Amniotic stem cell (primary cell): ENCODE measurements at regions not wholly inside any gene's neighbourhood (a gene's known extent, or its start where the extent isn't known, plus 50 kb on each side); places are given as distances from the start of the nearest gene placed in this dataset.
"Not testable (repeated sequence)": the region's sequence is repeated elsewhere in the genome, so short reads cannot be mapped to it uniquely, and the experiment has no call there.

Experiments used
- DNase-seq: peaks from one replicate; lab custom pipeline; 2025; lab: John Stamatoyannopoulos, UW

GRCh38 chr4:17436047-17436749 lies 75.7 kb downstream of the QDPR start:
- not testable (repeated sequence) for DNase-seq

GRCh38 chr4:17433827-17434226 lies 78.1 kb downstream of the QDPR start:
- no peak for DNase-seq

GRCh38 chr4:17427991-17428390 lies 83.9 kb downstream of the QDPR start:
- no peak for DNase-seq

- DNase-seq: no peak
Observed at GRCh38 chr4:17426222-17426621, 85.7 kb downstream of the QDPR start.

- no peak for DNase-seq
Observed at GRCh38 chr4:17418010-17418409, 93.9 kb downstream of the QDPR start.

GRCh38 chr4:17414392-17414791 lies 97.5 kb downstream of the QDPR start:
- DNase-seq: no peak

GRCh38 chr4:17400686-17401085 lies 111.2 kb downstream of the QDPR start:
- DNase-seq: no peak

- DNase-seq: no peak
Observed at GRCh38 chr4:17398805-17399204, 113.1 kb downstream of the QDPR start.

GRCh38 chr4:17398035-17398434 lies 113.9 kb downstream of the QDPR start:
- no peak for DNase-seq

- DNase-seq: no peak
Observed at GRCh38 chr4:17397611-17398010, 114.3 kb downstream of the QDPR start.

GRCh38 chr4:17385403-17385802 lies 126.5 kb downstream of the QDPR start:
- no peak for DNase-seq

GRCh38 chr4:17380347-17380746 lies 131.5 kb downstream of the QDPR start:
- DNase-seq: no peak

- no peak for DNase-seq
Observed at GRCh38 chr4:17376205-17376604, 135.7 kb downstream of the QDPR start.

GRCh38 chr4:17373666-17374065 lies 138.2 kb downstream of the QDPR start:
- DNase-seq: no peak

- no peak for DNase-seq
Observed at GRCh38 chr4:17370818-17371217, 141.1 kb downstream of the QDPR start.

- no peak for DNase-seq
Observed at GRCh38 chr4:17368408-17368807, 143.5 kb downstream of the QDPR start.

- DNase-seq: no peak
Observed at GRCh38 chr4:17367201-17367600, 144.7 kb downstream of the QDPR start.

GRCh38 chr4:17366496-17366895 lies 145.4 kb downstream of the QDPR start:
- DNase-seq: no peak

- no peak for DNase-seq
Observed at GRCh38 chr4:17362430-17362829, 149.5 kb downstream of the QDPR start.

- DNase-seq: no peak
Observed at GRCh38 chr4:17358241-17358640, 153.6 kb downstream of the QDPR start.

GRCh38 chr4:17356926-17357325 lies 155.0 kb downstream of the QDPR start:
- no peak for DNase-seq

- no peak for DNase-seq
Observed at GRCh38 chr4:17352357-17352756, 159.5 kb downstream of the QDPR start.

- DNase-seq: no peak
Observed at GRCh38 chr4:17347445-17347844, 164.4 kb downstream of the QDPR start.

- DNase-seq: no peak
Observed at GRCh38 chr4:17339376-17339775, 172.5 kb downstream of the QDPR start.
